ENCODE measurements at regions not wholly inside any gene's neighbourhood (a gene's known extent, or its start where the extent isn't known, plus 50 kb on each side); places are given as distances from the start of the nearest gene placed in this dataset.

- no peak for DNase-seq
- intact Hi-C loops (cut with DNase I) = no loop called here
- Histone ChIP-seq H3K27ac (peak overlapping the region in 1 of 4 donors; percentile 4), H3K4me1 (peaks cover 0 to 39% (median 6%) of the 10 kb centered on the region in 3 donors), H3K36me3 (no peaks in the 10 kb centered on the region), H3K27me3 (no peaks in the 10 kb centered on the region), H3K9me3 (no peaks in the 10 kb centered on the region), H3K4me3 (no peak overlapping the region)
- 20 to 27% methylated on average over 1 of the region's 1 CpG for WGBS, 2 donors
- TF ChIP-seq, protein P1, sequence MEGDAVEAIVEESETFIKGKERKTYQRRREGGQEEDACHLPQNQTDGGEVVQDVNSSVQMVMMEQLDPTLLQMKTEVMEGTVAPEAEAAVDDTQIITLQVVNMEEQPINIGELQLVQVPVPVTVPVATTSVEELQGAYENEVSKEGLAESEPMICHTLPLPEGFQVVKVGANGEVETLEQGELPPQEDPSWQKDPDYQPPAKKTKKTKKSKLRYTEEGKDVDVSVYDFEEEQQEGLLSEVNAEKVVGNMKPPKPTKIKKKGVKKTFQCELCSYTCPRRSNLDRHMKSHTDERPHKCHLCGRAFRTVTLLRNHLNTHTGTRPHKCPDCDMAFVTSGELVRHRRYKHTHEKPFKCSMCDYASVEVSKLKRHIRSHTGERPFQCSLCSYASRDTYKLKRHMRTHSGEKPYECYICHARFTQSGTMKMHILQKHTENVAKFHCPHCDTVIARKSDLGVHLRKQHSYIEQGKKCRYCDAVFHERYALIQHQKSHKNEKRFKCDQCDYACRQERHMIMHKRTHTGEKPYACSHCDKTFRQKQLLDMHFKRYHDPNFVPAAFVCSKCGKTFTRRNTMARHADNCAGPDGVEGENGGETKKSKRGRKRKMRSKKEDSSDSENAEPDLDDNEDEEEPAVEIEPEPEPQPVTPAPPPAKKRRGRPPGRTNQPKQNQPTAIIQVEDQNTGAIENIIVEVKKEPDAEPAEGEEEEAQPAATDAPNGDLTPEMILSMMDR (IDR thresholded peaks at IDR 0.05) = no peak
- no peak for TF ChIP-seq POLR2A (IDR thresholded peaks at IDR 0.05)
Observed at GRCh38 chr10:121179006-121179405, 327.8 kb downstream of the WDR11 start.

GRCh38 chr10:121182219-121182618, 331.1 kb downstream of the WDR11 start:
- Histone ChIP-seq H3K27me3 (no peaks in the 10 kb centered on the region), H3K27ac (no peak overlapping the region), H3K36me3 (no peaks in the 10 kb centered on the region), H3K4me3 (no peak overlapping the region), H3K4me1 (peaks cover 0 to 41% (median 7%) of the 10 kb centered on the region in 3 donors), H3K9me3 (no peaks in the 10 kb centered on the region)
- intact Hi-C loops (cut with DNase I) = no loop called here
- 40 to 68% methylated on average over 2 of the region's 2 CpGs for WGBS, 2 donors
- DNase-seq = no peak
- TF ChIP-seq, protein P1 (IDR thresholded peaks at IDR 0.05) = no peak
- TF ChIP-seq POLR2A (IDR thresholded peaks at IDR 0.05) = no peak

GRCh38 chr10:121183236-121183635, 332.1 kb downstream of the WDR11 start:
- intact Hi-C loops (cut with DNase I) = no loop called here
- WGBS, 2 donors = 38 to 40% methylated on average over 3 to 4 of the region's 4 CpGs
- H3K27ac ChIP-seq = no peak overlapping the region
- no peak overlapping the region for H3K4me3 ChIP-seq
- H3K9me3 ChIP-seq = no peaks in the 10 kb centered on the region
- no peak for DNase-seq
- TF ChIP-seq POLR2A (IDR thresholded peaks at IDR 0.05) = no peak
- TF ChIP-seq, protein P1 (IDR thresholded peaks at IDR 0.05) = no peak
- H3K36me3 ChIP-seq = no peaks in the 10 kb centered on the region
- peaks cover 0 to 40% (median 7%) of the 10 kb centered on the region in 3 donors for H3K4me1 ChIP-seq
- no peaks in the 10 kb centered on the region for H3K27me3 ChIP-seq

GRCh38 chr10:121183707-121184106, 332.5 kb downstream of the WDR11 start:
- TF ChIP-seq POLR2A (IDR thresholded peaks at IDR 0.05) = no peak
- TF ChIP-seq, protein P1 (IDR thresholded peaks at IDR 0.05) = no peak
- WGBS, 2 donors = 5 to 29% methylated on average over 1 of the region's 1 CpG
- intact Hi-C loops (cut with DNase I) = no loop called here
- no peak overlapping the region for H3K4me3 ChIP-seq
- peaks cover 0 to 35% (median 7%) of the 10 kb centered on the region in 3 donors for H3K4me1 ChIP-seq
- H3K36me3 ChIP-seq = no peaks in the 10 kb centered on the region
- no peak for DNase-seq
- H3K27me3 ChIP-seq = no peaks in the 10 kb centered on the region
- H3K9me3 ChIP-seq = no peaks in the 10 kb centered on the region
- H3K27ac ChIP-seq = peak overlapping the region in 2 of 4 donors; percentile 18 to 37

DNA sequence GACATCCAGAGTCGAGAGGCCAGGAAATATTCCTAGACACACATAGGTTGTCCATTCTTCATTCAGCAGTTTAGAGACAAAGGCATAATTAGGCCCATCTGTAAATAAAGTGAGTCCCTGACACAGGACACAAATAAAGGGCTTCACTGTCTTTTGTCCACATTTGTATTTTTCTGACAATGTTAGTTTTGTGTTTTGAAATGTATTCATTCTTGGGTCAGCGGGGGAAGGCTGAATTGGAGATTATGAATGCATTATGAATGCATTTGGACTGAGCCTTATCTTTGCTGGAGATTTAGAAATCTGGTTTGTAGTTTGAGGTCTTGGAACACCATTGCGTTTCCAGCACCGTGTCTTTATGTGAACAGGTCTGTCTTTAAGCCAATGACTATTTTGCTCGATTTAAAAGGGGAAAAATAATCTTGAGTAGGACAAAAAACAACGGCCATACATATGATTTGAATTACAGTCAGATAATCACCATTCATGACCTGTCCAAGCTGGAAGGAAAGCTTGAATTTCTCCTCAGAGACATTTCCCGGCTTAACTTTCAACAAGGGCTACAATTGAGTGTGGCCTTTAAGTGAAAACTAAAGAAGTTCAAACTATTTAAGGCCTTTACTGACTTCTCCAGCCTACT, 334.8 kb downstream of the WDR11 start:
- intact Hi-C loops (cut with DNase I) = no loop called here
- peaks cover 0 to 29% (median 7%) of the 10 kb centered on the region in 3 donors for H3K4me1 ChIP-seq
- no peaks in the 10 kb centered on the region for H3K9me3 ChIP-seq
- no peak overlapping the region for H3K4me3 ChIP-seq
- no peaks in the 10 kb centered on the region for H3K27me3 ChIP-seq
- no peaks in the 10 kb centered on the region for H3K36me3 ChIP-seq
- no peak overlapping the region for H3K27ac ChIP-seq
- DNase-seq = no peak
- TF ChIP-seq, protein P1 (IDR thresholded peaks at IDR 0.05) = no peak
- no peak for TF ChIP-seq POLR2A (IDR thresholded peaks at IDR 0.05)
- 76 to 83% methylated on average over 7 of the region's 7 CpGs for WGBS, 2 donors
